ENCODE measurements at regions not wholly inside any gene's neighbourhood (a gene's known extent, or its start where the extent isn't known, plus 50 kb on each side); places are given as distances from the start of the nearest gene placed in this dataset.
"Not testable (repeated sequence)": the region's sequence is repeated elsewhere in the genome, so short reads cannot be mapped to it uniquely, and the experiment has no call there.

GRCh38 chr4:19241895-19242294 is 1009.8 kb upstream of the SLIT2 start:
- no peak for DNase-seq (ENCODE audit: low read depth in 2 of 2)

- peak in 1 of 2 experiments; percentile 29 for DNase-seq (ENCODE audit: low read depth in 2 of 2)
Observed at GRCh38 chr4:19239565-19239964, 1012.1 kb upstream of the SLIT2 start.

GRCh38 chr4:19236473-19236872 is 1015.2 kb upstream of the SLIT2 start:
- no peak for DNase-seq (ENCODE audit: low read depth in 2 of 2)

- DNase-seq (ENCODE audit: low read depth in 2 of 2) = no peak
Observed at GRCh38 chr4:19230906-19231545, 1020.7 kb upstream of the SLIT2 start.

- DNase-seq (ENCODE audit: low read depth in 2 of 2) = no peak
Observed at GRCh38 chr4:19227701-19228100, 1024.0 kb upstream of the SLIT2 start.

GRCh38 chr4:19224820-19225219 is 1026.9 kb upstream of the SLIT2 start:
- peak in 1 of 2 experiments; percentile 12 for DNase-seq (ENCODE audit: low read depth in 2 of 2)

GRCh38 chr4:19216476-19216875 is 1035.2 kb upstream of the SLIT2 start:
- no peak for DNase-seq (ENCODE audit: low read depth in 2 of 2)

- peak; percentile 47 to 49 for DNase-seq (ENCODE audit: low read depth in 2 of 2)
Observed at GRCh38 chr4:19214591-19215186, 1037.0 kb upstream of the SLIT2 start.

GRCh38 chr4:19213388-19213787 is 1038.3 kb upstream of the SLIT2 start:
- DNase-seq (ENCODE audit: low read depth in 2 of 2) = no peak

- DNase-seq (ENCODE audit: low read depth in 2 of 2) = no peak
Observed at GRCh38 chr4:19205853-19206252, 1045.9 kb upstream of the SLIT2 start.

- not testable (repeated sequence) for DNase-seq (ENCODE audit: low read depth in 2 of 2)
Observed at GRCh38 chr4:19197838-19198237, 1053.9 kb upstream of the SLIT2 start.

GRCh38 chr4:19195696-19196095 is 1056.0 kb upstream of the SLIT2 start:
- DNase-seq (ENCODE audit: low read depth in 2 of 2) = no peak

GRCh38 chr4:19194672-19195071 is 1057.0 kb upstream of the SLIT2 start:
- DNase-seq (ENCODE audit: low read depth in 2 of 2) = no peak

GRCh38 chr4:19193274-19193981 is 1058.3 kb upstream of the SLIT2 start:
- DNase-seq (ENCODE audit: low read depth in 2 of 2) = no peak

- no peak for DNase-seq (ENCODE audit: low read depth in 2 of 2)
Observed at GRCh38 chr4:19191979-19192650, 1059.6 kb upstream of the SLIT2 start.

- DNase-seq (ENCODE audit: low read depth in 2 of 2) = no peak
Observed at GRCh38 chr4:19187691-19188090, 1064.0 kb upstream of the SLIT2 start.

- no peak for DNase-seq (ENCODE audit: low read depth in 2 of 2)
Observed at GRCh38 chr4:19187096-19187495, 1064.6 kb upstream of the SLIT2 start.

GRCh38 chr4:19181631-19182030 is 1070.1 kb upstream of the SLIT2 start:
- DNase-seq (ENCODE audit: low read depth in 2 of 2) = not testable (repeated sequence)

- DNase-seq (ENCODE audit: low read depth in 2 of 2) = no peak
Observed at GRCh38 chr4:19178835-19179234, 1072.9 kb upstream of the SLIT2 start.

- no peak for DNase-seq (ENCODE audit: low read depth in 2 of 2)
Observed at GRCh38 chr4:19177616-19178015, 1074.1 kb upstream of the SLIT2 start.

- no peak for DNase-seq (ENCODE audit: low read depth in 2 of 2)
Observed at GRCh38 chr4:19171832-19172231, 1079.9 kb upstream of the SLIT2 start.

- no peak for DNase-seq (ENCODE audit: low read depth in 2 of 2)
Observed at GRCh38 chr4:19167311-19167710, 1084.4 kb upstream of the SLIT2 start.

GRCh38 chr4:19164334-19164733 is 1087.4 kb upstream of the SLIT2 start:
- DNase-seq (ENCODE audit: low read depth in 2 of 2) = no peak
